HG02642 (cell line): ENCODE measurements at regions not wholly inside any gene's neighbourhood (a gene's known extent, or its start where the extent isn't known, plus 50 kb on each side); places are given as distances from the start of the nearest gene placed in this dataset.

Experiments used
- ATAC-seq: cut with Tn5 transposase; IDR thresholded peaks from one replicate; pipeline ENCODE4 v1.9.1; 2021; ENCODE audit warnings: mild to moderate bottlenecking; ENCODE audit not compliant: unreplicated experiment, poor library complexity

DNA sequence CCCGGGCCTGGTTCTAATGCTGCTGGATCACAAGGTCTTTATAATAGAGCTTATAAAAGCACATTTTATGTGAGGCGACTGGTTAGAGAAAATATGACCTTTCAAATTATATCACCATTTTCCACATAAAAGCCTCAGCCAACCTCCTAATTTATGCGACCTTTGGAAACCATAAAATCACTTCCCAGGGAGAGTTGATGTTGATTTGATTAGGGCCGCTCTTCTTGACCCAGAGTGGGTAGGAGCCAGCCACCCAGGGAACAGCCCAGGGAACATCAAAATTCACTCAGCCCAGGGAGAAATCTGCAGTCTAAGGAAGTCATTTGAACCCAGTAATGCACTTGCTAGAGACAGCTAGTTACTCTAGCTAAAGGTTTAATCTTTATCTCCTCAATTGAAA, 79.8 kb upstream of the TENT5A start:
- no peak for ATAC-seq

DNA sequence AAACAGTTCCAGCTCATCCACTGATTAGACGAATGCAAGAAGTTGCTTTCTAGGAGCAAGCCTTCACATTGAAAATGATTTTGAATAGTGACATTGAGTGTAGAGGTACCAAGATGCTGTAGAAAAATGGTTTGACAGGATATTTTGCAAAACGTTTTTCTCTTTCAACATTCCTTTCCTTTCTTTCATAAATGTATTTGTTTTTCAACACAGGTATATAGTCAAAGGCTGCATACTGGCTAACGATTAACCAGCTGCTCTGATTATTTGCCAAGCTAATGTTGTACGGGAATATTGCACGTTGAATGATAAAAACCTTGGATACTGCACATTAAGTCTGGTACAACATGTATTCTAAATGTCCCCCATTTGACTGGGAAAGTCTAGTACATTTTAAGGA, 78.8 kb upstream of the TENT5A start:
- ATAC-seq = no peak

DNA sequence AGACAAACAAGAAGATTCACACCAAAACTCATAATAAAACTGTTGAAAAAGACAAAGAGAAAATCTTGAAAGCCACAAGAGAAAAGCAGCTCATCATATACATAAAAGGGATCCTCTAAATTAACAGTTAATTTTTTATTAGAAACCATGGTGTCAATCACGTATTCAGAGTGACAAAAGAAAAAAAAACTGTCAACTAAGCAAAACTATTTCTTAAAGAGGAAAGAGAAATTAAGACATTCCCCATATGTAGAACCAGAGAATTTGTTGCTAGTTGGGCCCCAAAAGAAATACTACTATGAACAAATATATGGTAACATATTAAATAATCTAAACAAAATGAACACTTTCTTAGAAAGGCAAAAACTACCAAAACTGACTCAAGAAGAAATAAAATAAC, 74.3 kb upstream of the TENT5A start:
- ATAC-seq = no peak

DNA sequence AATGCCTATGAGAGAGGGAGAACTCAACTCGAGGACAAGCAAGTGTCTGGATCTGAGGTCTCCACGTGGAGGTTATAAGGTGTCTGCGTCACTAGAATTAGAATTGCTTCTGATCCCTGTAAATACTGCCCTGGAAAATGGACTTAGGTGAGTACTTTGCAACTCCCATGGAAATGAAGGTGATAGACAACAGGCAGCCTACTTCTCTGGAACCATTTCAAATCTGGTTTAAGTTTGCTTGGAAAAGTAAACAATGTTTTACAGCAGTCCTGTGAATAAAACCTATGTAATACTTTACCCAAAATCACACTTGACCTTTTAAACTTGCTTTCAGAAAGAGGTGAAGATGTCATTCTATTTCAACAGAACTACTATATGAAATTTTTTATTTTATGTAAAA, 70.1 kb upstream of the TENT5A start:
- no peak for ATAC-seq

DNA sequence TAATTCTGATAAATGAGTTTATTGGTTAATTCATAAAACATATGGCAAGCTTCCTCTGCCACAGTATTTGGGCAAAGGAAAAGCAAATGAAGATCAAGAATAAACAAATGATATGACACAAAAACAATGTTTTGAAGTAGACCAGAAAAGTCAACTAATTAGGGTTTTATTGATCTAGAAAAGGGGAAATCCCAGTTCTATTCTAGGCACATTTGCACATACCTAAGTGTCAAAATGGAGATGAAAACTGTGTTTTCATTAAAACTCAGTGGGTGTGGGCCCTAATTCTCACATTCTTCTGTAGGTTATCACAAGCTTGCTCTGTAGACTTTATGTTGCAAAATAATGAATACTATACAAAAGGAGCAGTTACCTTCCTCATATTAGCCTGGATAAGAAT, 69.0 kb upstream of the TENT5A start:
- no peak for ATAC-seq

DNA sequence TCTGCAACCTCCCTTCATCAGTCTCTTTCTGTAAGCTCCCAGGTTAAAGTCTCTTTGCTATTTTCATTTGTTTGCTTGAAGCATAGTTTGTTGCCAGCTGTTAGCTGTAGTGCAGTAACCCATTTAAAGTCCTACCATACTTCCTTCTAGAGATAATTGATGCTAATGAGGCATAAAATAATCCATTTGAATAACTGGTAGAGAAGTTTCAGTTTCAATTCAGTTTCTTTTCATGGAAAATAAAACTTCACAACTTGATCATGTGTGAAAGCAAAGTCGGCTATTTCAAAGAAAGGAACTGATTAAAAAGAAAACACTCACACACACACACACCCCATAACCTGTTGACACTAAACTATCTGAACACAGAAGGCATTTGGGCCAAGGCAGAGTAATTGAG, 68.5 kb upstream of the TENT5A start:
- no peak for ATAC-seq

DNA sequence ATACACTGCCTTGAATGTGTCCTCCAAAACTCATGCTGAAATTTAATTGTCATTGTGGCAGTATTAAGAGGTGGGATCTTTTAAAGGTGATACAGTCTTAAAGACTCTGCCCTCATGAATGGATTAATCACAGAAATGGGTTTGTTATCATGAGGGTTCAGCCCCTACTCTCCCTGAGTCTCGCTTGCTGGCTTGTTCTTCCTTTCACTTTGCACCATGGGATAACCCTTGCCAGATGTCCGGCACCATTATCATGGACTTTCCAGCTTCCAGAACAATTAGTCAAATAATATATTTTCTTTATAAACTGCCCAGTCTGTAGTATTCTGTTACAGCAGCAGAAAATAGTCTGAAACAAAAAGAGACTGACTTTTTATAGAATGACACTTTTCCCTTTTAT, 67.9 kb upstream of the TENT5A start:
- no peak for ATAC-seq

DNA sequence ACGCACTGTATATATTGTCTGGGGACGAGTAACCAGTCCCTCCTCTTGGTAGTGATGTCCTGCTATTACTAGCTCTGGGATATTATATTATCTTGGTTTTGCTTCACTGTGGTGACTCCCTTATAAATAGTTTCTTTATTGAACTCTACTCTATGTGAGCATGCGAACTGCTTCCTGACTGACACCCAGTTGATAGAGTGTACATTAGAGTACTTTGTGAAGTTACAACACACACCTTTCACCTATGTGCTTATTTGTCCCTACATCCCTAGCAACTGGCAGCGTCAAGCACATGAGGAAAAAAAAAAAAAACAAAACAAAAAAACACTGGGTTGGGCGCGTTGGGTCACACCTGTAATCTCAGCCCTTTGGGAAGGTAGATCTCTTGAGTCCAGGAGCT, 67.3 kb upstream of the TENT5A start:
- ATAC-seq = no peak

DNA sequence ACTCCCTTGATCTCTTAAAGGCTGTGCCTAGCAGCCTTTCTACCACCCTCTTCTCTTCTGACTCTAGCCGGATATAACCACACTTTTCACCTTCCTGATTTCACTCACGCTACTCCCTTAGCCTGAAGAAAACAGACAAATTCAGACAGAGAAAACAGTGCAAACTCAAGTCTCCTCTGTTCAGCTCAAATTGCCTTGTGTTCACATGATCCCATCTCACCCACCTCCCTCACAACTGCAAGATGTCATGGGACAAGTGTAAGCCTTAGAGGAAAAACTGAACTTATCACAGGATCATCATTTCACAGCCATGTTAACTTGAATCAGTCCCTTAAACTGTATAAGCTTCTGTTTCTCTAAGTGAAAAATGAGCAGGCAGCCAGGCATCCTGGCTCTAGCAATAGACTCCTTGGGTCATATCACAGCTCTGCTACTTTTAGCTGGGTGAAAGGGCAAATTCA, 66.5 kb upstream of the TENT5A start:
- ATAC-seq = no peak

DNA sequence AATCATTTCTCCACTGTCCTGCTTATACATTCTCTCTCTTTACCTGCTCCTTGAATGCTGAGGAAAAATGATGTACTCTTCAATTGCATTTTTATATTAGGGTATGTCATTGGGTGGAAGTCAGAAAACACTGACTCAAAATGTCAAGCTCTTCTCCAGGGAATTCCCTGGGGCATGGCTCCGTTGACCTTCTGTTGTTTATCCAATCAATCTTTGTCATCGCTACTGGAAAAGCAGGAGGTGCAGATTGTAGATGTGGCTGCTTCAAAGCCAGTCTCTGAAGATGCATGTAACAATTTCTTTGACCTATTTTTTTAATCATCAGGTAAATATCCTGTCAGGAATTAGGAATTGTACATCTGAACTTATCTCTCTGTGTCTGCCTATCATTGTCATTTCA, 63.9 kb upstream of the TENT5A start:
- ATAC-seq = no peak

DNA sequence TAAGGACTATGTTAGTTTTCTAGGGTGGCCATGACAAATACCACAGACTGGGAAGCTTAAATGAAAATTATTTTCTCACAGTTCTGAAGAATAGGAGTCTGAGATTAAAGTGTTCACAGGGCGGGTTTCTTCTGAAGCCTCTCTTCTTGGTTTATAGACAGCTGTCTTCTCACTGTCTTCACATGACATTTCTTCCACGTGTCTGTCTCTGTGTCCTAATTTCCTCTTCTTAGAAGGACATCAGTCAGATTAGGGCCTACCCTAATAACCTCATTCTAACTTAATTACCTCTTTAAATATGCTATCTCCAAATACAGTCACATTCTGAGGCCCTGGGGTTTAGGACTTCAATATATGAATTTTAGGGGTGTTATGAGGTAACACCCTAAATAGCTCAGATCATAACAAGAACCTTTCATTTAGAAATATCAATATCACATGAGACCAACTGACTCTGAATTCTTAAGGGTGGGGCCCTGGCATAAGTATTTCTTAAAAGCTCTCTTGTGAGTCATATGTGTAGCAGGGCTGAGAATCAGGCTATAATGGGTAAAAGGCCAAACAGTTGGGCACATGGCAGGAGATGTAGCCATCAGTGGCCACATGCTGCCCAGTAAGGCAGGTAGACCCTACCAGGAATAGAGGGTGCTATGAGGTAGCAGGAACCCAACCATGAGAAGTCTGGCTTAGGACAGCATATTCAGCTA, 62.0 kb upstream of the TENT5A start:
- ATAC-seq = no peak

DNA sequence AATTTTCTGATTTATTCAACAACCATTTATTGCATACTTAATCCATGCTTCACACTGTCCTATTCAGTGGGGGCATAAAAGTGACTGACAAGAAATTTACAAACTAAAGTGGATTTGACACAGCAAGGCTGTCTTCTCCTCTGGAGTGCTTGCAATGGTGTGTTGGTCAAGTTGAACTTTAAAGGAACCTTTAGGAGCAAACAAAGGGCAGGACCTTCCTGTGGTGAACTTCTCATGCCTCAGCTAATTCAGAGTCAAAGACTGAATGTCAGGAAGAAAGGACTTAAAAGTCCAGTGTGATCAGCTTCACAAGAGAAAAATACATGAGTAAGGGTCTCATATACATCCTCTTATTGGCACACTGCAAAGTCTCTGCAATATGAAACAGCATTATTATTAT, 60.8 kb upstream of the TENT5A start:
- ATAC-seq = no peak

DNA sequence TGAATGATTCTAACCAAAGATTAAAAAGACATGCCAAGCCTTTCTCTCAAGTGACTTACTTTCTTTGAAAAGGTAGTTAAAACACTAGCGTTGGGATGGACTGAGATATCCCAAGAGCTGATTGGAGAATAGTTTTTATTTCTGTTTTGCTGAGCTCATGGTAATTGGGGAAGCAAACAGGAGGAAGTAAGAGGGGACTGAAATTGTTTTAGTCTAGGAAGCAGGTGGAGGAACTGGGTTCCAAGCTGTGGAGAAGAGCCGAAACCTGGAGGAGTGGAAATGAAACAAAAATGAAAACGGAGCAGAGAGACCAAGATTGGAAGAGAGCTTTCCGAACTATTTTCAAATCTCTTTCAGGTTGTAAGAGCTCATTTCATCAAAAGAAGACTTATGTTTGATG, 59.9 kb upstream of the TENT5A start:
- ATAC-seq = no peak

DNA sequence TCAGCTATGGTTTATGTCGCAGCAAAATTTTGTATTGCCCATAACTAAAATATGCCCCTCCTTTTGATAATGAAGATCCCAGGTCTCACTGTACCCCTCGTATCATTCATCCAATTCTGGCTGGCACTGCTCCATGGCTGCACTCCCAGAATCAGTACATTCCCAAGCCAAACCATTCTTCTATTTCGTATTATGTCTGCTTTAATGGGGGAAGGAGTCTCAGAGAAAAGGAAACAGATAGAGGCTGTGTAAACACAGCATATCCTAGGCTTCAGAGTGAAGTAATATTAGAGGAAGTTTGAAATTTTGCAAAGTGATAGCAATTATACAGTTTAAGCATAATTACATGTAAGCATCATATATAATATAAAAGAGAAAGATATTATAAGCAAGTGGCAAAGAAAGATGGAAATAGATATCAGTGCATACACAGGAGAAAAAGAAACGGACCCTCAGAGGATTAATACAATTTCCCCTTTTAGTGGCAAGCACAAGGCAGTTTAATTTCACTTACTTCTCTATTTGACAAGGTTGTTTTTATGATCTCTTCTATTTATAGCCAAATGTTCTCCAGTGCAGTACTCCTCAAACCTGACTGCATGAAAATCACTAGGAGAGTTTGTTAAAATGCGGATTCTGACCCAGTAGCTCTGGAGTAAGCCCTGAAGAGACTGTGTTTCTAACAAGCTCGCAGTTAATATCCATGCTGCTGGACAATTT, 56.5 kb upstream of the TENT5A start:
- no peak for ATAC-seq

DNA sequence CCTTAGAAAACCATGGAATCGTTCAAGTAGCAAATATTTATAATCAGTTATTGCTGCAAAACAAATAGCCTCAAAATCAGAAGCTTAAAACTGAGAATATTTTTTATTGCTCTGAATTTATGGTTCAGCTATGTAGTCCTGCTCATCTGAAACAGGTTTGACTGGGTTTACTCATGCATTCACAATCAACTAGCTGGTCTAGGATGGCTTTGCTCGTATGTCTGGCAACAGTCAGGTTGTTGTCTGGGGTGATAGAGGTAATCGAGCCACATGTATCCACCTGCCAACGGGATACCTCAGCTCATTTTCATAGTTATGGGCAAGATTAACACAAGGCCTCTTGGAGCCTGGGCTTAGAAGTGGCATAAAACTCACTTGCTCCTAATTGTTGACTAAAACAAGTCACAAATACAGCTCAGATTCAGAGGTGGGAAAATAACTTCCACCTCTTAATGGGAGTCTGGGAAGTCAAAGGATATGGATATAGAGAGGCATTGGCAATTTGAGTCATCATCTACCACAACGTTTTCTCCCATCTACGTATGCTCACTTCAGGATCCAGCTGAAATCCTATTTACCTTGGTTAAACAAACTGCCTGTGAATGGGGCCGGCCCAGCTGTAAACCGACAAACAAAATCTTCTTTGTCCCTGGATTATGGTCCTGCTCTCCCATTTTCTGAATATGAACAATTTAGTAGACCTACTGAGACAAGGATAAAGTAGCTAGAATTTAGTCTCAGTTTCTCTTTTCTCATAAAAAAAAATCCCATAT, 54.5 kb upstream of the TENT5A start:
- ATAC-seq = no peak

DNA sequence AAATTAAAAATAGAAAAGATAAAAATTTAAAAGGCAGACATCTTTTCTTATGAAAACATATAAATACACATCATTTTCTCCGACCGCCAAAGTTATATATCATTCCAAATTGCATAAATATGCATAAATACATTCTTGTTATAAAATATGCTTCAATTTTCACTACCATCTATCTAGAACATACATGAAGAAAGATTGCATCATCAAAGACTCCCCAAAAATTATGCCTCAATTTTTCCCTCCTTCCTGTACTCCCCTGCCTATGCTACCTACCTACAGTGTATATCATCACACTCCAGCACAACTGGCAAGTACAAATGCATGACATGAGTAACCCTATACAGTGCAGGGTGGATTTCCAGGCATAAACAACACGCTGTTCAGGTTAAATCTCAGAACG, 49.9 kb upstream of the TENT5A start:
- no peak for ATAC-seq
